H1 (cell line): ENCODE measurements at regions not wholly inside any gene's neighbourhood (a gene's known extent, or its start where the extent isn't known, plus 50 kb on each side); places are given as distances from the start of the nearest gene placed in this dataset.

ENCODE experiments used
- ATF3 ChIP-seq: IDR thresholded peaks from 2 replicates; pipeline ENCODE4 v1.6.1; 2011; ENCODE audit warnings: low read depth, mild to moderate bottlenecking, low read length; ENCODE audit not compliant: insufficient read depth
- BRCA1 ChIP-seq: IDR thresholded peaks from 2 replicates; pipeline ENCODE4 v1.6.1; 2012; ENCODE audit warnings: low read depth, low read length, improper control_type of control experiment
- CTCF ChIP-seq, 3 experiments: IDR thresholded peaks; 1 replicate in 2 of 3; 2 replicates in 1 of 3; pipeline versions ENCODE4 v1.5.1 to v1.6.1; 2011; ENCODE audit warnings: low read length in 3 of 3, mild to moderate bottlenecking in 3 of 3, inconsistent platforms in 2 of 3, low read depth in 1 of 3, moderate library complexity in 1 of 3; ENCODE audit not compliant: insufficient read depth in 1 of 3; ENCODE audit errors: control extremely low read depth in 1 of 3
- EP300 ChIP-seq, 2 experiments: IDR thresholded peaks; 1 replicate in 1 of 2; 2 replicates in 1 of 2; pipeline ENCODE4 v1.6.1; 2011 to 2012; ENCODE audit warnings: low read depth in 2 of 2, low read length in 2 of 2, mild to moderate bottlenecking in 2 of 2, borderline replicate concordance in 1 of 2, inconsistent platforms in 1 of 2, moderate library complexity in 1 of 2
- GABPA ChIP-seq: IDR thresholded peaks from 2 replicates; pipeline ENCODE4 v1.6.1; 2011; ENCODE audit warnings: mild to moderate bottlenecking, low read length, moderate library complexity, borderline replicate concordance; ENCODE audit not compliant: insufficient read depth
- MAX ChIP-seq: IDR thresholded peaks from 2 replicates; pipeline ENCODE4 v1.6.1; 2012; ENCODE audit warnings: inconsistent platforms
- POLR2A ChIP-seq, 2 experiments: IDR thresholded peaks; 1 replicate in 1 of 2; 2 replicates in 1 of 2; pipeline ENCODE4 v1.6.1; 2011; ENCODE audit warnings: low read depth in 2 of 2, low read length in 2 of 2, mild to moderate bottlenecking in 2 of 2; ENCODE audit errors: control extremely low read depth in 1 of 2
- RAD21 ChIP-seq, 2 experiments: IDR thresholded peaks in 1 of 2; conservative IDR thresholded peaks in 1 of 2; 2 replicates each; pipeline ENCODE4 v1.6.1; 2011; ENCODE audit warnings: low read depth in 2 of 2, low read length in 2 of 2, improper control_type of control experiment in 1 of 2, inconsistent platforms in 1 of 2, mild to moderate bottlenecking in 1 of 2, moderate library complexity in 1 of 2
- RBBP5 ChIP-seq: IDR thresholded peaks from 2 replicates; pipeline ENCODE4 v1.7.1; 2012; ENCODE audit warnings: low read depth, mild to moderate bottlenecking, inconsistent platforms, low read length, moderate library complexity, borderline replicate concordance
- RFX5 ChIP-seq: IDR thresholded peaks from 2 replicates; pipeline ENCODE4 v1.6.1; 2011; ENCODE audit warnings: low read depth, low read length, improper control_type of control experiment, borderline replicate concordance
- SIN3A ChIP-seq, 2 experiments: IDR thresholded peaks in 1 of 2; conservative IDR thresholded peaks in 1 of 2; 2 replicates each; pipeline ENCODE4 v1.6.1; 2011 to 2012; ENCODE audit warnings: low read length in 2 of 2, improper control_type of control experiment in 1 of 2, low read depth in 1 of 2, mild to moderate bottlenecking in 1 of 2
- TAF1 ChIP-seq: IDR thresholded peaks from 2 replicates; pipeline ENCODE4 v1.6.1; 2011; ENCODE audit warnings: mild to moderate bottlenecking, low read depth, low read length

GRCh38 chr15:69610858-69611257 is 158.2 kb downstream of the RPLP1 start:
- TF ChIP-seq CTCF (IDR thresholded peaks at IDR 0.05; ENCODE audit: control extremely low read depth in 1 of 3, insufficient read depth in 1 of 3, low read depth in 1 of 3, low read length in 3 of 3) (no peak), EP300 (IDR thresholded peaks at IDR 0.05; ENCODE audit: borderline replicate concordance in 1 of 2, low read depth in 2 of 2, low read length in 2 of 2) (no peak), GABPA (no peak), MAX (no peak), TAF1 (no peak), ATF3 (no peak), POLR2A (IDR thresholded peaks at IDR 0.05; ENCODE audit: control extremely low read depth in 1 of 2, low read depth in 2 of 2, low read length in 2 of 2) (no peak), SIN3A (conservative IDR thresholded peaks at IDR 0.05 in 1 of 2, IDR thresholded peaks at IDR 0.05 in 1 of 2; ENCODE audit: low read depth in 1 of 2, low read length in 2 of 2) (no peak), RFX5 (no peak), BRCA1 (no peak), RAD21 (IDR thresholded peaks at IDR 0.05 in 1 of 2, conservative IDR thresholded peaks at IDR 0.05 in 1 of 2; ENCODE audit: low read depth in 2 of 2, low read length in 2 of 2) (no peak), RBBP5 (no peak)
